B cell (primary cell): ENCODE measurements at regions not wholly inside any gene's neighbourhood (a gene's known extent, or its start where the extent isn't known, plus 50 kb on each side); places are given as distances from the start of the nearest gene placed in this dataset.

Experiments used
- EZH2 ChIP-seq: IDR thresholded peaks from 2 replicates; pipeline ENCODE4 v1.6.1; 2012; ENCODE audit warnings: borderline replicate concordance, low read depth, mild to moderate bottlenecking, moderate library complexity, low read length; ENCODE audit not compliant: insufficient read depth, poor library complexity, severe bottlenecking
- TF ChIP-seq, protein P1 (sequence below): fragments of 200-600 bp; IDR thresholded peaks from one replicate; pipeline ENCODE4 v1.8.0; 2022; ENCODE audit warnings: antibody characterized with exemption, mild to moderate bottlenecking

DNA sequence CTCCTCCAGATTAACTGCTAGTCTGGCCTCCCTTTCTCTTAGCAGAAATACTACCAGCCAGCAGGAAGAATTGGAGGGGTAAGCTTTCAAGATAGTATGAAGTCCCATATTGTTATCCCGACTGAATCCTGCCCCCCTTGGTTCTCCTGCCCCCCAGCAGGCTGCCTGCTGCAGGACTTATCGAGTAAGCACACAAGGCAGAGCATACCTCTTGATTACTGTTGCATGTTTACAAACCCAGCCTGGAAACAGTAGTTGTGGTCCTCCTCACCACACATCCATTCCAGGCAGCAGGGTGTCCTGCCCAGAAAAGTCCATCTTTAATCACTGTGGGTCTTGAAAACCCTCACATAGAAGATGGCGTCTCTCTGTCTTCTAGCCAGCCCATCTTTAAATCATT lies 66.8 kb upstream of the PPP2R3A start:
- TF ChIP-seq, protein P1, sequence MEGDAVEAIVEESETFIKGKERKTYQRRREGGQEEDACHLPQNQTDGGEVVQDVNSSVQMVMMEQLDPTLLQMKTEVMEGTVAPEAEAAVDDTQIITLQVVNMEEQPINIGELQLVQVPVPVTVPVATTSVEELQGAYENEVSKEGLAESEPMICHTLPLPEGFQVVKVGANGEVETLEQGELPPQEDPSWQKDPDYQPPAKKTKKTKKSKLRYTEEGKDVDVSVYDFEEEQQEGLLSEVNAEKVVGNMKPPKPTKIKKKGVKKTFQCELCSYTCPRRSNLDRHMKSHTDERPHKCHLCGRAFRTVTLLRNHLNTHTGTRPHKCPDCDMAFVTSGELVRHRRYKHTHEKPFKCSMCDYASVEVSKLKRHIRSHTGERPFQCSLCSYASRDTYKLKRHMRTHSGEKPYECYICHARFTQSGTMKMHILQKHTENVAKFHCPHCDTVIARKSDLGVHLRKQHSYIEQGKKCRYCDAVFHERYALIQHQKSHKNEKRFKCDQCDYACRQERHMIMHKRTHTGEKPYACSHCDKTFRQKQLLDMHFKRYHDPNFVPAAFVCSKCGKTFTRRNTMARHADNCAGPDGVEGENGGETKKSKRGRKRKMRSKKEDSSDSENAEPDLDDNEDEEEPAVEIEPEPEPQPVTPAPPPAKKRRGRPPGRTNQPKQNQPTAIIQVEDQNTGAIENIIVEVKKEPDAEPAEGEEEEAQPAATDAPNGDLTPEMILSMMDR, result no peak
- TF ChIP-seq EZH2, result no peak
